Large intestine (tissue), 3 donors: ENCODE measurements at regions not wholly inside any gene's neighbourhood (a gene's known extent, or its start where the extent isn't known, plus 50 kb on each side); places are given as distances from the start of the nearest gene placed in this dataset.

Experiments used
- DNase-seq, 2 donors: peaks; one replicate each; pipeline versions ENCODE4 v3.0.0 to v3.0.0-alpha.2; 2013
- H3K27ac ChIP-seq: one replicate; pipeline ENCODE4 v1.5.1; 2013; ENCODE audit warnings: low read length
- H3K27me3 ChIP-seq: 2 replicates; pipeline ENCODE4 v1.6.1; 2013; ENCODE audit warnings: low read length; ENCODE audit not compliant: control insufficient read depth, insufficient read depth
- H3K36me3 ChIP-seq: 2 replicates; pipeline ENCODE4 v1.6.1; 2013; ENCODE audit warnings: low read length; ENCODE audit not compliant: control insufficient read depth, insufficient read depth
- H3K4me1 ChIP-seq: one replicate; pipeline ENCODE4 v1.6.1; 2013; ENCODE audit warnings: low read length; ENCODE audit not compliant: control insufficient read depth, insufficient read depth
- H3K4me3 ChIP-seq: one replicate; pipeline ENCODE4 v1.5.1; 2013; ENCODE audit warnings: low read length
- H3K9me3 ChIP-seq: one replicate; pipeline ENCODE4 v1.6.1; 2013; ENCODE audit warnings: mild to moderate bottlenecking, low read depth, low read length, moderate library complexity; ENCODE audit not compliant: control insufficient read depth
- whole genome bisulfite sequencing: methylation state at CpG from one replicate; pipeline ENCODE4 v1.1.5; 2013; ENCODE audit warnings: low lambda C conversion rate; ENCODE audit not compliant: insufficient coverage; 5-methylcytosine and 5-hydroxymethylcytosine counted together

- Histone ChIP-seq H3K27me3 (no peaks in the 10 kb centered on the region), H3K9me3 (no peaks in the 10 kb centered on the region), H3K4me1 (no peaks in the 10 kb centered on the region), H3K4me3 (no peak overlapping the region), H3K27ac (no peak overlapping the region), H3K36me3 (no peaks in the 10 kb centered on the region)
- no peak for DNase-seq
- 82% methylated on average over 3 of the region's 5 CpGs for WGBS
Observed at GRCh38 chr7:68454931-68455330, 1143.3 kb upstream of the AUTS2 start.

GRCh38 chr7:68456469-68456868 is 1141.8 kb upstream of the AUTS2 start:
- Histone ChIP-seq H3K9me3 (no peaks in the 10 kb centered on the region), H3K36me3 (no peaks in the 10 kb centered on the region), H3K27ac (no peak overlapping the region), H3K4me1 (no peaks in the 10 kb centered on the region), H3K4me3 (no peak overlapping the region), H3K27me3 (no peaks in the 10 kb centered on the region)
- DNase-seq: no peak

GRCh38 chr7:68457481-68457880 is 1140.8 kb upstream of the AUTS2 start:
- no CpG with 5 or more reads among the region's 5 CpGs for WGBS
- no peak for DNase-seq
- no peak overlapping the region for H3K4me3 ChIP-seq
- H3K27me3 ChIP-seq: no peaks in the 10 kb centered on the region
- no peaks in the 10 kb centered on the region for H3K36me3 ChIP-seq
- no peaks in the 10 kb centered on the region for H3K9me3 ChIP-seq
- no peaks in the 10 kb centered on the region for H3K4me1 ChIP-seq
- no peak overlapping the region for H3K27ac ChIP-seq

- no peak overlapping the region for H3K4me3 ChIP-seq
- no peak overlapping the region for H3K27ac ChIP-seq
- no peaks in the 10 kb centered on the region for H3K9me3 ChIP-seq
- no peak for DNase-seq
- H3K36me3 ChIP-seq: no peaks in the 10 kb centered on the region
- no CpG with 5 or more reads among the region's 5 CpGs for WGBS
- H3K27me3 ChIP-seq: no peaks in the 10 kb centered on the region
- no peaks in the 10 kb centered on the region for H3K4me1 ChIP-seq
Observed at GRCh38 chr7:68458010-68458908, 1140.0 kb upstream of the AUTS2 start.

- Histone ChIP-seq H3K4me1 (no peaks in the 10 kb centered on the region), H3K9me3 (no peaks in the 10 kb centered on the region), H3K27me3 (no peaks in the 10 kb centered on the region), H3K4me3 (no peak overlapping the region), H3K27ac (no peak overlapping the region), H3K36me3 (no peaks in the 10 kb centered on the region)
- DNase-seq: no peak
- no CpG with 5 or more reads among the region's 2 CpGs for WGBS
Observed at GRCh38 chr7:68461430-68461829, 1136.8 kb upstream of the AUTS2 start.

- DNase-seq: no peak
- Histone ChIP-seq H3K4me3 (no peak overlapping the region), H3K4me1 (no peaks in the 10 kb centered on the region), H3K27me3 (peaks cover 2% of the 10 kb centered on the region), H3K27ac (no peak overlapping the region), H3K9me3 (no peaks in the 10 kb centered on the region), H3K36me3 (no peaks in the 10 kb centered on the region)
- 89% methylated on average over 4 of the region's 17 CpGs for WGBS
Observed at GRCh38 chr7:68470836-68471435, 1127.3 kb upstream of the AUTS2 start.

- no peaks in the 10 kb centered on the region for H3K4me1 ChIP-seq
- H3K9me3 ChIP-seq: no peaks in the 10 kb centered on the region
- no peaks in the 10 kb centered on the region for H3K36me3 ChIP-seq
- H3K27ac ChIP-seq: no peak overlapping the region
- no peak overlapping the region for H3K4me3 ChIP-seq
- 100% methylated on average over 1 of the region's 5 CpGs for WGBS
- H3K27me3 ChIP-seq: peaks cover 2% of the 10 kb centered on the region
- no peak for DNase-seq
Observed at GRCh38 chr7:68472688-68473087, 1125.6 kb upstream of the AUTS2 start.

GRCh38 chr7:68474661-68475216 is 1123.5 kb upstream of the AUTS2 start:
- Histone ChIP-seq H3K4me3 (no peak overlapping the region), H3K9me3 (no peaks in the 10 kb centered on the region), H3K27me3 (peaks cover 2% of the 10 kb centered on the region), H3K27ac (no peak overlapping the region), H3K4me1 (no peaks in the 10 kb centered on the region), H3K36me3 (no peaks in the 10 kb centered on the region)
- no peak for DNase-seq
- WGBS: no CpG with 5 or more reads among the region's 5 CpGs

- 38% methylated on average over 1 of the region's 2 CpGs for WGBS
Observed at GRCh38 chr7:68476966-68477365, 1121.3 kb upstream of the AUTS2 start.

GRCh38 chr7:68478326-68478725 is 1119.9 kb upstream of the AUTS2 start:
- WGBS: no CpG with 5 or more reads among the region's 1 CpG

More at GRCh38 chr7:68476966-68477365, 1121.3 kb upstream of the AUTS2 start:
- no peaks in the 10 kb centered on the region for H3K4me1 ChIP-seq
- peaks cover 2% of the 10 kb centered on the region for H3K27me3 ChIP-seq
- no peak overlapping the region for H3K4me3 ChIP-seq
- no peak overlapping the region for H3K27ac ChIP-seq
- no peaks in the 10 kb centered on the region for H3K9me3 ChIP-seq
- no peak for DNase-seq
- H3K36me3 ChIP-seq: no peaks in the 10 kb centered on the region

More at GRCh38 chr7:68478326-68478725, 1119.9 kb upstream of the AUTS2 start:
- H3K4me3 ChIP-seq: no peak overlapping the region
- H3K36me3 ChIP-seq: no peaks in the 10 kb centered on the region
- H3K4me1 ChIP-seq: no peaks in the 10 kb centered on the region
- H3K9me3 ChIP-seq: no peaks in the 10 kb centered on the region
- no peak overlapping the region for H3K27ac ChIP-seq
- H3K27me3 ChIP-seq: peaks cover 2% of the 10 kb centered on the region
- no peak for DNase-seq
